HS-5 (cell line): ENCODE measurements at regions not wholly inside any gene's neighbourhood (a gene's known extent, or its start where the extent isn't known, plus 50 kb on each side); places are given as distances from the start of the nearest gene placed in this dataset.
A peak's percentile ranks its signal among the peaks of the same experiment; 100 is the strongest.
"Not testable (repeated sequence)": the region's sequence is repeated elsewhere in the genome, so short reads cannot be mapped to it uniquely, and the experiment has no call there.

Experiments
- DNase-seq: peaks from one replicate; pipeline ENCODE4 v3.0.0-alpha.2; 2012; ENCODE audit warnings: low read depth

DNA sequence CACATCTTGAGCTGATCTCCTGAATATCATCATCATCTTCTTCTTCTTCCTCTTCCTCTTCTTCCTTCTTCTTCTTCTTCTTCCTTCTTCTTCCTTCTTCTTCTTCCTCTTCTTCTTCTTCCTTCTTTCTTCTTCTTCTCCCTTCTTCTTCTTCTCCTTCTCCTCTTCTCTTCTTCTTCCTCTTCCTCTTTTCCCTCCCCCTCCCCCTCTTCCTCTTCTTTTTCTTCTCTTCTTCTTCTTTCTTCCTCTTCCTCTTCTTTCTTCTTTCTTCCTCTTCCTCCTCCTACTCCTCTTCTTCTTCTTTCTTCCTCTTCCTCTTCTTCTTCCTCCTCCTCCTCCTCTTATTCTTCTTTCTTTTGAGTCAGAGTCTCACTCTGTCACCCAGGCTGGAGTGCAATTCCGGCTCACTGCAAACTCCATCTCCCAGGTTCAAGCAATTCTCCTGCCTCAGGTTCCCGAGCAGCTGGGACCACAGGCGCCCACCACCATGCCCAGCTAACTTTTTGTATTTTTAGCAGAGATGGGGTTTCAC, 197.9 kb upstream of the NANOGP8 start:
- DNase-seq: no peak

DNA sequence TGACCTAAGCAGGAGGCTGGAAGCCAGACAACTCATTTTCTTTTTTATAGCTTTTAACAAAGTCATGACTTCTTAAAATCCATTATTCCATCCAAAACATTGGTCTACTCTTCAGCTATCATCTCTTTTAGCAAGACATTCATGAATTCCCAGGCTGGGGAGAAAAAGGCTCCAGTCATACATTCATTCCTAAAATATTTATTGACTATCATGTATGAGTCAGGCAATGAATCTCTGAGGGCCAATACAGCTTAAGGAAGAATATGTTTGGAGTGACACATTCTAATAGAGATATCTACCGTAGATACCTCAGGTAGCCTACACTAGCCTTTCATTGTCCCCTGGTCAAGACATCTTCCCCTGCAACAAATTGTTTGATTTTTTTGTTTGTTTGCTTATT, 196.4 kb upstream of the NANOGP8 start:
- DNase-seq: peak; percentile 58

DNA sequence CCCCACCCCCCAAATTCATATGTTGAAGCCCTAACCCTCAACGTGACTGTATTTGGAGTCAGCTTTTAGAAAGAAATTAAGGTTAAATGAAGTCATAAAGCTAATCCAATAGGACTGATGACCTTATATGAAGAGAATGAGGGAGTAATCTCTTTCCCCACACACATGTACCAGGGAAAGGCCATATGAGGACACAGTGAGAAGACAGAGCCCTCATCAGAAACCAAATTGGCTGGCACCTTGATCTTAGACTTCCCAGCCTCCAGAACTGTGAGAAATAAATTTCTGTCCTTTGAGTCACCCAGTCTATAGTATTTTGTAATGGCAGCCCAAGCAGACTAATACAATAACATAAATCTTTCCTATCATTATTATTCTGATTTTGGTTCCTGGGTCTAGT, 194.7 kb upstream of the NANOGP8 start:
- peak; percentile 39 for DNase-seq

DNA sequence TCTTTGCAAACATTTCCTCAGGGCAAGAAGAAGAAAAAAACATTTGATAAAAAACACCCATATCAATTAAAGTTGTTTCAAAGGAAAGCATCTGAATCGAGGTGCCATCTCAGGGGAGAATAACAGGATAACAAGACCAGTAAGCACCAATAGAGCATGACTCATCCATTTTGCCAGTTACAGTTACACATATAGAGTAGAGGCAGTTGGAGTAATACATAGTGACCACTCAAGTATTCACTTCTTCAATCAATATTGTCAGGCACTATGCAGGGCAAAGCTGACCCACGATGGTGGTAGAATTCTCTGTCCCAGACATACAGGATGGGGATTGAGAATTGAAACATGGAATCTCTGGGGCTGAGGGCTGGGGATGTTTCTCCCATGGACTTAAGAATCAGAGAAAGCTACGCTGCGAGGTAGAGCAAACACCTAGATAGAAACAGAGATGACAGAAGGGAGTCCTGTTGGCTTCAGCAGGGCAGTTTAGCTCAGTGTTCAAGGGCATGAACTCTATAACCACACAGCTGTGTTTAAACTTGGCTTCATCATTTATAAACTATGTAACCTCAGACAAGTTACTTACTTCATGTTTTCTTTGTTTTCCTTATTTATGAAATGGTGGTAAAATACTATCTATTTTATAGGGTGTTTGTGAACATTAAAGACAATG, 186.4 kb upstream of the NANOGP8 start:
- DNase-seq: peak; percentile 5

DNA sequence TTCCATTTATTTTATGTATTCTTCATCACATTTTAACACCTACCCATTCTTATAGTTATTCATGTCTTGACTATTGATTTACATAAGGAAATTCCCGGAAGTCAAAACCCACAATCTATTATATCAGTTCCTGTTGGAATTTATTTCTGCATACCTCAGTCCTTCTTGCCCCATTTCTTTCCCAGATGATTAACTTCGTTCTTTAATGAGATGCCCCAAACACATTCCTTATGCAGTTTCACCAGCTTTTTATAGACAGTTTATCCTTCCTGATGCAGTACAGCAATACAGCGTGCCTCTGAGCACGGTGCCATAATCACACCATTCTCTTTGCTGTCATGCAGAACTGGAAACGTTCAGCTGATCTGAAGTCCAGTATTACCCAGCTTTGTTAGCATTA, 175.8 kb upstream of the NANOGP8 start:
- no peak for DNase-seq

DNA sequence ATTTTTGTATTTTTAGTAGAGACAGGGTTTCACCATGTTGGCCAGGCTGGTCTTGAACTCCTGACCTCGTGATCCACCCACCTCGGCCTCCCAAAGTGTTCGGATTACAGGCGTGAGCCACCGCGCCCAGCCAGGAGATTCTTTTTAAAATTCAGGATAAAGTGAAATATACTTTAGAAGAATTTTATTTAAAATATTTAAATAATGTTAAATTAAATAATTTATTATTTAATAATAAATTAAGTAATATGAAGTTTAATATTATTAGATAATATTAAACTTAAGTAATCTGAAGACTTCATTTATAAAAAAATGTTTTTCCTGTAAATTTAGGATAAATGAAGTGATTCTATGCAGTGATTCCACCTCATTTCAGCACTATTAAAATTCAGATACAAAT, 175.2 kb upstream of the NANOGP8 start:
- DNase-seq: not testable (repeated sequence)

DNA sequence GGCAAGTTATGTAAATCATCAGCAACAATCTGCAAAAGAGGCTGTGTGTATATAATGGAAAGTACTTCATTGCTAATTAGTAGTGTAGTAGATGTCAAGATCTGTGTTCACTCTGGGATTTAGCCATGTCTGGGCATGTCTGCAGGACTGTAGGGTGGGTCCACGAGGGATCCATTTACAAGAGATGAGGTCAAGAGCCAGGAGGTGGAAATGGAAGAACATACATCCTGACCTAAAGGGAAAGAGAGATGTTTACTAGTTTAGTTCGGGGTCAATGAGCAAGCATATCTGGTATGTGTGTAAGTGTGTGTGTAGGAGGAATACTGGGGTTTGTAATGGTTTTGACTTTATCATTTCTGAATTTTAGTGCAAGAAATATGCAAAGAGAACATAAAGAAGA, 171.5 kb upstream of the NANOGP8 start:
- no peak for DNase-seq

DNA sequence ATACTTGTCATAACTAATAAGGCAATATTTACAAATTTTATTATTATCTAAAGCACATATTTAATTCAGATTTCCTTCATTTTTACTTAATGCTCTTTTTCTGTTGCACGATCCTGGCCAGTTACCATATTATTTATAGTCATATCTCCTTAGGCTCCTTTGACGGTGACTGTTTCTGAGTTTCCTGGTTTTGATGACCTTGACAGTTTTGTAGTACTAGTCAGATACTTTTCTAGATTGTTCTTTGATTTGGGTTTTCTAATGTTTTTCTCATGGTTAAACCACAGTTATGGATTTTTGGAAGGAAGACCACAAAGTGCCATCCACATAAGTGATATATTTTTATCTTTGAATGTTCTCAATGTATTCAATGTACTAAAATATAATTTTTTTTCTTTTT, 171.0 kb upstream of the NANOGP8 start:
- DNase-seq: no peak

DNA sequence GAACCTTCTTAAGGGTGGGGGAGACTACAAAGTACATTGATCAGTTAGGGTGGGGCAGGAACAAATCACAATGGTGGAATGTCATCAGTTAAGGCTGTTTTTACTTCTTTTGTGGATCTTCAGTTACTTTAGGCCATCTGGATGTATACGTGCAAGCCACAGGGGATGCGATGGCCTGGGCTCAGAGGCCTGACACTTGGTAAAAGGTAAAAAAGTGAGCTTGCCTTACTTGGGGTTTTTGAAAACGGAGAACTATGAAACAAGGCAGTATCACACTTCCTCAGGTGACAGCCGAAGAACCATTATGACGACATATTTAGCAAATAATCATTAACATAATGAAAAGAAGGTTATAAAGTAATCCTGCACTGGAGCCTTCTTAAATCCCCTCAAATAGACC, 169.8 kb upstream of the NANOGP8 start:
- DNase-seq: not testable (repeated sequence)

DNA sequence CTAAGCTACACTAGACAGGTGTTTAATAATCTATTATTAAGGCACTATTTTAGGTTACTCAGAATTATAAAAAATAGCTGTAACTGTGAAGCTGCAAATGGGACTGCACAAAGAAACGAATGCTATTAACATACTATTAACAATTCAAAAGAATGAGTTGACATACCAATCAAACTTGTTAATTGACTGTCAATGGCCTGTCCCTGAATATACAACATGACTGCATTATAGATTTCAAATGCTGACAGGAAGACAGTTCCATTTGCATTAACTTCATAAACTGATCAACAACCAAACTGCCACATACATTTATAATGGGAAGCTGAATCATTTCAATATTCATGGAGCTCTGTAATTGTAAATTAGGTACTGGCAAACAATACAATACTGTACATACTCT, 169.0 kb upstream of the NANOGP8 start:
- DNase-seq: no peak

DNA sequence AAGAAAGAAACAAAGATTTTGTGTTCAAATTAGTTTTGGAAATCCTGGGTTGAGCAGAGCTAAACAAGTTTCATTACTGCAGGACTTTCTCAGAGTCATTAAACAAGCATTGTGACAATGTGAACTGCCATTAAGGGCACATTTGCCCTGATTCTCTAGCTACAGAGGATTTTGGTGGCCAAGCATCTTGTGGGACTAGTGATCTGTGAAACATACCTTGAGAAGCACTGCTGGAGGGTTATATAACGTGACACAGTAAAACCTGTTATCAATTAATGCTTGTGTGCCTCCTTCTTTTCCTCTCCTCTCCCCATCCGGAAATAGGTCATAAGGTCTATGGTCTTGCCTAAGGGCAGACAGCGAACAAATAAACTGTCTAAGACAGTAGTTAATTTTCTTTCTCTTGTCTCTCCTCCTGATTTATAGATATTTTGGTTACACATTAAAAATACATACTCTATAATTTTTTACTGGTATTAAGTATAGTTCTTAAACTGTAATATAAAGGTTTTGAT, 167.3 kb upstream of the NANOGP8 start:
- no peak for DNase-seq

DNA sequence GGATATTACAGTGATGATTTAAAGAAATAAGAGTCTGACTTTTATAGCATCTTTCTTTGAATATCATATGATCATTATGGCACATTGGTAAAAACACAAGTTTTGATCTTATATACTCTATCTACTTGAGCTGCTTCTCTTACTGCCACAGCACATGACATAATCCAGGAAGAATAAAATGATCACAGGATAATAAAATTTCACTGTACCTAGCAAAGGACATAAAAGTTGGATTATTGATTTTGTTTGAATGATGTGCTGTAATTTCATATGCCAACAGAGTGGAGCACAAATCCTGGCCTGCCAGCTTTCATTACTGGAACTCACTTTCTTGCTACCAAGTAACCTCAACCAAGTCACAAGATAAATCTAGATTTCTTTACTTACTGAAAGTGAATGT, 162.1 kb upstream of the NANOGP8 start:
- DNase-seq: no peak

DNA sequence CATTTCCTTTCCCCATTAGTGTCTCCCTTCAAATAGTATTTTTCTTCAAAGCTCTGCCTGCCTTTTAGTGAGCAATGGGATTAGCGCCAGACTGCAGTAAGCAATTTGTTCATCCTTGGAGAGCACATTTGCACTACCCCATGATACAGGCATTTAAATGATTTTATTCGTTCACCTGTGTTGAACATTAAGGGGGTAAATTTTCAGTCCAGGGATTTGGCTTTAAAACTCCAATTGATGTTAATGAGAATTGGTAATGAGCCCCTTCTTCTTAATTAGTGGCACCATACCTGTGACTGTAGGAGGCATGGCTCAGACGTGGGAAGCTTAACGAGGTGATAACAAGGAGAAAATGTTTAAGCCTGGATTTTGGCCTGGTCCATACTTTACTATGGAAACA, 161.4 kb upstream of the NANOGP8 start:
- DNase-seq: no peak

DNA sequence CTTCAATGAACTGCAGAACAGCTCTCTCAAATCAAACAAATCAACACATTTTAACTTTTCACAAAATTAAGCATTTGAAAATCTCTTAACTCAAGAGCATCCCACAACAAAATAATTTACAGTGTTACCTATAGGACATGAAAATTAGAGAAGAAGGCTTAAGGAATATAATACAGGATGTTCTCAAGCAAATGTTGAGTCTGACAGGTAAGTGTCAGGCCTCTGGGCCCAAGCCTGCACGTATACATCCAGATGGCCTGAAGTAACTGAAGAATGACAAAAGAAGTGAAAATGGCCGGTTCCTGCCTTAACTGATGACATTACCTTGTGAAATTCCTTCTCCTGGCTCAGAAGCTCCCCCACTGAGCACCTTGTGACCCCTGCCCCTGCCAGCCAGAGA, 160.6 kb upstream of the NANOGP8 start:
- DNase-seq: not testable (repeated sequence)

DNA sequence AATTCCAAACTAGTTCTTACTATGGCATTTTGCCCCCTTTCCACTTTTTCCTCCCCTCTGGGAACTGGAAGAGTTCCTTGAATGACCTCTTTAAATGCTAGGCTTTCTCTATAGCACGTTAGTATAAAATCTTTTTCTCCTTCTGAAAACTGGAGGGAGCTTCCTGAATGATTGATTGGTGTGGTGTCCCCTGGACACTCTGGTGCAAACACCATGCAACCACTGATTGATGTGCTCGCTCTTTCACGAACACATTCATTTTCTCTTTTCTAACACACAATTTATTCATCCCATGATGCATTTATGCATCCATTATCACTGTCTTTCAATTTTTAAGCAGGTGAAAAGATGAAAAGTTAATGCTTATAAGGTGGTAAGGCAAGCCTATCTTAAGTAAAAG, 159.1 kb upstream of the NANOGP8 start:
- DNase-seq: no peak

DNA sequence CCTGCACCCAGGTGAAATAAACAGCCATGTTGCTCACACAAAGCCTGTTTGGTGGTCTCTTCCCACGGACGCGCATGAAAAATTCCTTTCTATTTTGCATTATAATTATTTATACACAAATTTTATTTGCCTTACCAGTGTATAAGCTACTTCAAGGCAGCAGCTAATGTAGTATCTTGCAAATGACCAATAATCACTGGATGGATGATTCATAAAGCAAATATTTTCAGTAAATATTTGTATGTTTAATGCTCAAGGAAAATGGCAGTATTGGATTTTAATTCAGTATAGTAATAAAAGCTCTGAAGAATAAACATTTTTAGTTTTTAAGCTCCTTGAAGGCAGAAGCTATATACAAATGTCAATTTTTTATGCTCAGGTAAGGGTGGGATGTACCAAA, 158.7 kb upstream of the NANOGP8 start:
- no peak for DNase-seq

DNA sequence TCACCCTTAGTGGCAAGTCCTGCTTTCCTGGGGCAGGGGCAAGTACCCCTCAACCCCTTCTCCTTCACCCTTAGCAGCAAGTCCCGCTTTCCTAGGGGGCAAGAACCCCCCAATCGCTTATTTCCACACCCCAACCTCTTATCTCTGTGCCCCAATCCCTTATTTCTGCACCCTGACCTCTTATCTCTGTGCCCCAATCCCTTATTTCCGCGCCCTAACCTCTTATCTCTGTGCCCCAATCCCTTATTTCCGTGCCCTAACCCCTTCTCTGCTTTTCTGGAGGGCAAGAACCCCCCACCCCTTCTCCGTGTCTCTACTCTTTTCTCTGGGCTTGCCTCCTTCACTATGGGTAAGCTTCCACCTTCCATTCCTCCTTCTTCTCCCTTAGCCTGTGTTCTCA, 154.6 kb upstream of the NANOGP8 start:
- DNase-seq: not testable (repeated sequence)

DNA sequence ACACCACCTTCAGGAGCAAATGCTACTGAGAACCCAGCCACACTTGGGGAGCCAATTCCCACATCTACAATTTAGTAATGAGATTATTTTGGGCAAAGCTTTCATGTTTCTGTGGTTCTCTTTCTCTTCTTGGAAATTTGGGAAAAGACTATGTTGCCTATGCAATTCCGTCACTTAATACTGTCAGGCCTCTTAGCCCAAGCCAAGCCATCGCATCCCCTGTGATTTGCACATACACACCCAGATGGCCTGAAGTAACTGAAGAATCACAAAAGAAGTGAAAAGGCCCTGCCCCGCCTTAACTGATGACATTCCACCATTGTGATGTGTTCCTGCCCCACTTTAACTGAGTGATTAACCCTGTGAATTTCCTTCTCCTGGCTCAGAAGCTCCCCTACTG, 153.4 kb upstream of the NANOGP8 start:
- DNase-seq: not testable (repeated sequence)

DNA sequence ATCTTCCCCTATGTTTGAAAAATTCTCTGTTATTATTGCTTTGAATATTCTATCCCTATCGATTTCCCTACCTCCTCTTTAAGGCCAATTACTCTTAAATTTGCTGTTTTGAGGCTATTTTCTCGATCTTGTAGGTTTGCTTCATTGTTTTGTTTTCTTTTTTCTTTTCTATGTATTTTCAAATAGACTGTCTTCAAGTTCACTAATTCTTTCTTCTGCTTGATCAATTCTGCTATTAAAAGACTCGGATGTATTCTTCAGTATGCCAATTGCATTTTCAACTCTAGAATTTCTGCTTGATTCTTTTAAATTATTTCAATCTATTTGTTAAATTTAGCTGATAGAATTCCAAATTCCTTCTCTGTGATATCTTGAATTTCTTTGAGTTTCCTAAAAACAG, 144.0 kb upstream of the NANOGP8 start:
- no peak for DNase-seq

DNA sequence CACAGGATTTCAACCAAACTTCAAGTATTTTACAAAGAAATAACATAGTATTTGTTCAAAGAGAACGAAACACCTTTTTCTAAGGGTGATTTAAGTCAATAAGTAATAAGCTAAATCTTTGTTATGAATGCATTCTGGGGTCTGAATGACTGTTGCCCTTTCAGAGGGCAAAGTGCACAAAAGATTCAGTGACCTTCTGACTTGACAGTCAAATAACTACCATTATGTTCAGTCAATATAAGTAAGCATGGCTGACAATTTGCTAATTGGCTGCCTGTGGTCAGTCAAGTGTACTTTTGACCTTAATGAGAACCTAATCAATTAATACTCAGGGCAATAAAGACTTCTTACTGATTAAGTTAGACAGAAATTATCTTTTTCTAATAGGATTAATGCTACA, 133.1 kb upstream of the NANOGP8 start:
- no peak for DNase-seq

DNA sequence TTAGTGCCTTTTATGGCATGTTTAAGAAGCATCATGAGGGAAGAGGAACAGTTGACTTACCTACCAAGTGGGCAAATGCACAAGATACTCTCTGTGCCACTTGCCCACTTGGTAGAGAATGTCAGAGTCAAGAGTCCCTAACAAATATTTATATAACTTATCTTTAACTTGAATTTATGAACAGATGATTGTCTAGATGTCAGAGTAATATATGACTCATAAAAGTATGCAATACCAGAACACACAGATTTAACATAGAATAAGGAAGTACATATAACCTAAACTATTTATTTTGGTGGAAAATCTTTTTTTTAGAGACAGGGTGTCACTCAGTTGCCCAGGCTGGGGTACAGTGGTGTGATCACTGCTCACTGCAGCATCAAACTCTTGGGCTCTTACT, 130.0 kb upstream of the NANOGP8 start:
- no peak for DNase-seq

DNA sequence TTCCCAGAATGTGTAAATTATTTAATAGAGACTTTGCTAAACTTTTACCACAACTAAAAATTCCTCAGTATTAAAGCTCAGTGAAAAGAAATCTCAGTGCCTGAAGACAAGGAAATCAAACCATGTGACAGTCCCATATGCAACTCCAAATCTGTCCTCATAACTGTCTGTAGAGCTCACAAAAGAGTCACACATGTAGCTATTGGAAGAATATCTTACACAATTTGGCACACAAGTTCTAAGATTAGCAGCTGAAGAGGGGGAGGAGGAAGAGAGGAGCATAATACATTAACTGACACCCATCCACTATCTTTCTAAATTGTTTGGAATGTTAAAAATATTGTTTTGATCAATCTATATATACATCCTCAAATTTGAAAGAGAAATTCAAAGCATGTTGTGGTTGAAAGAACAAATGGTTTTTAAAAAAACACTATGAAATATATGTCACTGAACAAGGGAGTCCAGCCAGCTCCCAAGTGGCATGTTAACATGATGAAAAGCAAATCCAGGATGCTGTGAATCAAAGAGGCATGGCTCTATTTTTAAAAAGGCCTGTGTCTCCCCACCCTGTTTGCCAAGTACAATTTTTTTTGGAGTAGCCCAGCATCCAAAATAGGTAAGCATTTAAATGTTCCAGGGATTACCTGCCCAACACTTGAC, 126.3 kb upstream of the NANOGP8 start:
- DNase-seq: no peak

DNA sequence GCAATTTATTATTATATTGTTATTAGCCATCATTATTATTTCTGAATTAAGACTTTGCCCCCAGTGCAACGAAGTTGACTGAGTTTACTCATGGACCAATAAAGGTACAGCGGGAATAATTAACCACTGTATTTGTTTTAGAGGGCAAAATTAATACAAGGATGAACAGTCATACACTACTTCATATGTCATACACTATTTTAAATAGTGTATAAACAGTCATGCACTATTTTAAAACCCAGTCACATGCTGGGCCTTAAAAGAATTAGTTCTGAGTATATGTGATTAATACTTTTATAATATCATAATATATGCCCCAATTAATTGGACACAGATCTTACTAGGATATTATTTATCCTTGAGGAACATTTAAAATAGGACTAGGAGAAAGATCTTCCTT, 125.3 kb upstream of the NANOGP8 start:
- no peak for DNase-seq

DNA sequence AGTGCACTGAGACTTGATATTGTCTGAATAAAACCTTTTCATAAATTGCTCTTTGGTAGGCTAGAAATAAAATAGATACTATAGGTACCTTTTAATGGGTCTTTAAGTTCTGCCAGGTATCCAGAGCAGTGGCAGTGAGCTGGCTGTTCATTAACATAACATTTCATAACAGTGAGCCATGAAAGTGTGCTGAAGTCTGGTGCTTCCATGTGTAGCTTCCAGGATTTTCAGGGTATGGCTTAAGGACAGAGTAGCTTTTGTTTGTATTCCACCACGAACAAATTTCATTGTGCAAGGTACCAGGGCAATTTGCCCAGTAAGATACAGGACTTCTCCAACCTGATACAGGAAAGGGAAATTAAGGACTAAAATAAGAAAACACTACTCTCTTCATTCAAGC, 124.7 kb upstream of the NANOGP8 start:
- no peak for DNase-seq
